RWPE2 (cell line): ENCODE measurements at regions not wholly inside any gene's neighbourhood (a gene's known extent, or its start where the extent isn't known, plus 50 kb on each side); places are given as distances from the start of the nearest gene placed in this dataset.

Experiments used
- ATAC-seq: fragments of 200-7000 bp; cut with Tn5 transposase; 3 replicates; pipeline ENCODE4 v1.9.1; 2021; ENCODE audit warnings: low read depth
- DNase-seq: peaks from one replicate; pipeline ENCODE4 v3.0.0-alpha.2; 2020; ENCODE audit warnings: low spot score
- H3K27ac ChIP-seq: fragments of 450-650 bp; 2 replicates; pipeline ENCODE4 v1.5.1; 2017; ENCODE audit warnings: mild to moderate bottlenecking; ENCODE audit not compliant: poor library complexity, severe bottlenecking
- H3K27me3 ChIP-seq: fragments of 250-450 bp; sonication (Bioruptor Pico); 2 replicates; pipeline ENCODE4 v1.5.1; 2021; ENCODE audit warnings: mild to moderate bottlenecking, moderate library complexity; ENCODE audit not compliant: insufficient read depth, poor library complexity, severe bottlenecking
- H3K36me3 ChIP-seq: fragments of 250-450 bp; sonication (Bioruptor Pico); 2 replicates; pipeline ENCODE4 v1.5.1; 2020; ENCODE audit warnings: low read depth, mild to moderate bottlenecking, moderate library complexity
- H3K4me1 ChIP-seq: fragments of 250-450 bp; sonication (Bioruptor Pico); 2 replicates; pipeline ENCODE4 v1.5.1; 2021; ENCODE audit warnings: mild to moderate bottlenecking, moderate library complexity; ENCODE audit not compliant: insufficient read depth, poor library complexity, severe bottlenecking
- H3K4me3 ChIP-seq: fragments of 250-450 bp; sonication (Bioruptor Pico); 2 replicates; pipeline ENCODE4 v1.5.1; 2021; ENCODE audit warnings: mild to moderate bottlenecking, moderate library complexity; ENCODE audit not compliant: severe bottlenecking
- H3K9me3 ChIP-seq: fragments of 250-450 bp; sonication (Bioruptor Pico); 2 replicates; pipeline ENCODE4 v1.5.1; 2021; ENCODE audit warnings: mild to moderate bottlenecking, moderate library complexity; ENCODE audit not compliant: severe bottlenecking
- CTCF ChIP-seq: fragments of 450-650 bp; IDR thresholded peaks from one replicate; pipeline ENCODE4 v1.5.1; 2017; ENCODE audit warnings: mild to moderate bottlenecking, moderate library complexity; ENCODE audit not compliant: poor library complexity, severe bottlenecking

GRCh38 chr3:102169915-102170479 lies 264.8 kb upstream of the ZPLD1 start:
- DNase-seq (no peak), ATAC-seq (no peak)
- no peak for TF ChIP-seq CTCF
- peaks cover 11% of the 10 kb centered on the region for H3K4me1 ChIP-seq
- no peaks in the 10 kb centered on the region for H3K9me3 ChIP-seq
- no peaks in the 10 kb centered on the region for H3K36me3 ChIP-seq
- H3K4me3 ChIP-seq, result no peak overlapping the region
- no peaks in the 10 kb centered on the region for H3K27me3 ChIP-seq
- no peak overlapping the region for H3K27ac ChIP-seq

GRCh38 chr3:102170545-102170944 lies 264.3 kb upstream of the ZPLD1 start:
- TF ChIP-seq CTCF, result no peak
- no peak for DNase-seq
- Histone ChIP-seq H3K27me3 (no peaks in the 10 kb centered on the region), H3K9me3 (no peaks in the 10 kb centered on the region), H3K36me3 (no peaks in the 10 kb centered on the region), H3K4me3 (no peak overlapping the region), H3K27ac (no peak overlapping the region), H3K4me1 (peaks cover 16% of the 10 kb centered on the region)
- ATAC-seq, result no peak

GRCh38 chr3:102174312-102174712 lies 260.5 kb upstream of the ZPLD1 start:
- no peak for TF ChIP-seq CTCF
- ATAC-seq, result peak; percentile 77
- no peaks in the 10 kb centered on the region for H3K9me3 ChIP-seq
- DNase-seq, result no peak
- peaks cover 21% of the 10 kb centered on the region for H3K4me1 ChIP-seq
- peak overlapping the region; percentile 34 for H3K27ac ChIP-seq
- H3K27me3 ChIP-seq, result no peaks in the 10 kb centered on the region
- H3K36me3 ChIP-seq, result no peaks in the 10 kb centered on the region
- no peak overlapping the region for H3K4me3 ChIP-seq

- no peak for DNase-seq
- TF ChIP-seq CTCF, result no peak
- no peak overlapping the region for H3K4me3 ChIP-seq
- peaks cover 27% of the 10 kb centered on the region for H3K4me1 ChIP-seq
- peak overlapping the region; percentile 34 for H3K27ac ChIP-seq
- H3K9me3 ChIP-seq, result no peaks in the 10 kb centered on the region
- no peaks in the 10 kb centered on the region for H3K36me3 ChIP-seq
- no peaks in the 10 kb centered on the region for H3K27me3 ChIP-seq
- ATAC-seq, result peak; percentile 45
These were observed 259.9 kb upstream of the ZPLD1 start for GRCh38 chr3:102174832-102175374.

GRCh38 chr3:102176333-102177050 lies 258.3 kb upstream of the ZPLD1 start:
- Histone ChIP-seq H3K27me3 (no peaks in the 10 kb centered on the region), H3K27ac (no peak overlapping the region), H3K4me3 (no peak overlapping the region), H3K36me3 (no peaks in the 10 kb centered on the region), H3K4me1 (peaks cover 31% of the 10 kb centered on the region), H3K9me3 (no peaks in the 10 kb centered on the region)
- TF ChIP-seq CTCF, result no peak
- ATAC-seq, result no peak
- no peak for DNase-seq
